HG03571 (cell line): ENCODE measurements at regions not wholly inside any gene's neighbourhood (a gene's known extent, or its start where the extent isn't known, plus 50 kb on each side); places are given as distances from the start of the nearest gene placed in this dataset.
A peak's percentile ranks its signal among the peaks of the same experiment; 100 is the strongest.

Experiments used
- ATAC-seq: cut with Tn5 transposase; IDR thresholded peaks from one replicate; pipeline ENCODE4 v1.9.1; 2021; ENCODE audit not compliant: unreplicated experiment

- ATAC-seq, result no peak
Measured at GRCh38 chr10:84770824-84771223, 442.4 kb downstream of the CCSER2 start.

GRCh38 chr10:84783386-84783785 is 455.0 kb downstream of the CCSER2 start:
- peak; percentile 75 for ATAC-seq

GRCh38 chr10:84783909-84784308 is 455.5 kb downstream of the CCSER2 start:
- no peak for ATAC-seq

DNA sequence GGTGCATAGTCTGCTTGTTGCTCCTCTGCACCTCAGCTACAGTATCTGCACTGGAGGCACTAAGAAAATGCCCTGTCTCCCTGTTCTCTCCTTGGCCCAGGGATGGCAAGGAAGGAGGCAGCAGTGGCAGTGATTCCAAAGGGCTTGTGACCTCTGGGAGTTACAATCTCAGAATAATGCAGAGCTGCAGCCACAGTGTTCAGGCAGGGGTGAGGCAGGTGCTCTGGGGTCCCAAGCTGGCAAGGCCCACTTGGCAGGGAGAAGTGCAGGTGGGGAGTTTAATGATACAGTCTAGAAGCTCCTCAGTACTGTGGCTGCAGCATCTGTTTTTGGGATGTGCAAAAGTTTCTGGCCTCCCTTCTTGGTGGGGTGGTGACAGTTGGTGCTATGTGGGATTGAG is 456.4 kb downstream of the CCSER2 start:
- no peak for ATAC-seq

GRCh38 chr10:84789026-84789425 is 460.6 kb downstream of the CCSER2 start:
- no peak for ATAC-seq

- ATAC-seq, result no peak
Measured at GRCh38 chr10:84798312-84798711, 469.9 kb downstream of the CCSER2 start.

- ATAC-seq, result no peak
Measured at GRCh38 chr10:84801156-84801555, 472.8 kb downstream of the CCSER2 start.

DNA sequence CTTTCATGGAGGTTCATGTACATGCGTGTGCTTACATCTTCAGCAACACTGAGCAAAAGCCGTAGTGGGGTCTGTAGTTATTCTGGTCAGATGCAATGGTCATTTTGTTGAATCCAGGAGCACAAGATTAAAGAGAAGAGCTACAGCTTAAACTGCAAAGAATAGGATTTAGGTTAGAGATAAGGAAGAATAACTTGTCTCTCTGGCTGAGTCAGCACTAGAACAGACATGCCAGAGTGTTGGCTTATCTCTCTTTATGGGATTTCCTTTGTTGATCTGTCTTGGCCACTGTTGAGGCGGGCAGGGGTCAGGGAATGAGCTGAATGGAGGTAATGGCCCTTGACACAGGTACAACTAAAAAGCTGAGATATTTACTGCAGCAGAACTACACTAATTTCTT is 473.5 kb downstream of the CCSER2 start:
- no peak for ATAC-seq

DNA sequence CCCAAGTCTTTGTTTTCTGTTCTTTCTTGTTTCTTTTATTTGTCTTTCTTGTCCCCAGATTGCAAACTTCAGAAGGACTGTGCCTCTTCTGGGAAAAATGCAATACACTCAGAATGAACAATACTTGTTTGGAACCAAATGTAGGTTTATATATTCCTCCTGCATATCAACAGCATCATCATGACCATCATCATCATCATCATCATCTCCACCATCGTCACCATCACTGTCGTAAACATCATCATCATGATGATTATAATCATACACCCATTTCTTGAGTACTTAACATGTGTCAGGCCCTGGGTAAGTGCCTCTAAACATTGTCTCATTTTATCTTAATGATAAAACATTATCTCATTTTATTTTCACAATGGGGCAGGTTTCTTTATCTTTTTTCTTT is 476.8 kb downstream of the CCSER2 start:
- no peak for ATAC-seq

- no peak for ATAC-seq
Measured at GRCh38 chr10:84811113-84811512, 482.7 kb downstream of the CCSER2 start.

DNA sequence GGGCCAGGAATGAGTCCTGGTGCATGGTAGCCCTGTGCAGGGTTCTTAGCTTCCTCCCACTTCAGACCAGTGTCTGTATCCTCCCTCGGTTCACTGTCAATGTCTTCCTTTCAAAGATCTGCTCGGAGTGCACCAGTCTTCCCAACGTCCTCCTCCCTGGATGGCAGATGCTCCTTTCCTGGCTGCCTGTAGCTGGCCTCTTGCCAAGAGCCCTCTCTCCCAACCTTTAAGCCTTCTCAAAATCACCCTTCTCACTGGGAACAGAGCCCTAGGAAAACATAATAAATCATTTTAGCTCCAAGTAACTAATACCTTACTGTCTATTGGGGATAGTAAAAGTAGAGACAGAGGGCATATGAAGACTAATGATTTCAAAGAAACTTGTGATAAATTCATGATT is 490.6 kb downstream of the CCSER2 start:
- ATAC-seq, result no peak

DNA sequence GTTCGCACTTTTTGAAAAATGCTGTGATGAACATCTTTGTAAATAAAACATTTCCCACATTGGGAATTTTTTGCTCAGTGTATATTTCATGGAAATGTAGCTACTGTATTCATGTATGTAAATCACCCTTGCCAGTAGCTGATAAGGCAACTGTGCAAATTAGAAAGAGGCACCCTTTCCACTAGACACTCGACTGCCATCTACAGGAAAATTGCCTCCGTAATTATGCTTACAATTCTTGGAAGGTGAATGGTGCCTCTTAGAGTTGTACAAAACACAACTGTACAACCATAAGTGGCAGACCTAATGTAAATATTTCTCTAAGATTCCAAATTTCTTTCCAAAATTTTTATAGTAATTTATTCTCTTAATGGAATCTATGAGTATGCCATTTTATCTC is 491.7 kb downstream of the CCSER2 start:
- no peak for ATAC-seq

DNA sequence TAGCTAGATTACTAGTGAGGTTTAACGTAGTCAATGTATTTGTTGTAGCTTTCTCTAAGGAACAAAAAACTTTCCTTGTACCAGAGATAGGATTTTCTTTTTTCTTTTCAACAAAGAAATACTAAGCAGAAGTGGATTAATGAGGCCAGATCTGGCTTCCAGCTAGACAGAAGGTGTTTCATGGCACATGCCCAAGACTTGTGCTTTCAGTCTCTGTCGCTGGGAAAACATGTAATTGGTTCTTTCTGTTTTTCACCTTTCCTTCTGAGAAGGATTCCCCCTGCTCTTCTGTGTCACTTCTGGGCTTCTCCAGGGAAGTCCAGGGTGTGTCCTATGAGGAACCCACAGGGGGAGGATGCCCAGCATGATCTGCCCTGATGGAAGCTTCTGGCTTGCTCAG is 492.2 kb downstream of the CCSER2 start:
- ATAC-seq, result no peak

DNA sequence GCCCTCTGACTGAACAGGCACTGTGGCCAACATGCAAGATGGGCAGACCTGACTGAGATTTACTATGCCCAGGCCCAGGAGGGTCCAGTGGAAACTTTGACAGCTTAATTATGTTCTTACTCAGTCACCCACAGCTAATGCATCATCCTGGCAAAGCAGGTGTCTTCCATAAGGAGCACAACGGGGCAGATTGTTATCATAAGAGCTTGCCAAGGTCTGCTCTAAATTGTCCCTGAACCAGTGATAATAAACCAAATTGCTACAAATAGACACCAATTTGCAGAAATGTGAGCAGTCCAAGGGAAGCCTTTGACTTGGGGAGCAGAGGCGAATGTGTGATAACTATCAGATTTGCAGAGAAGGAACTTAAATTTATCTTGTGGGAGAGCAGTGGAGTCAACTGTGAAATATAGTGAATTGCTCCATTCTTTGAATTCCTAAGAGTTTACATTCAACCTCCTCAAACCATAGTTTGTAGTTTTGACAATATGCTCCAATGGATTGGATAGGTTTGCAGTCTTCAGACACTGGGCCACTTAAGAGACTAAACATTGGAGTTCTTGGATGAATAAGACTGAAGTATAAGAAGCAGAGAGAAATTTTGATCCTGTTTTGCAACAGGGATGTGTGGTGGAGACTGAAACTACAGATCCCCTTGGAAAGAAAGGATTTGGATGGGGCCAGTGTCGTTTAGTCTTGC is 494.7 kb downstream of the CCSER2 start:
- ATAC-seq, result no peak

- no peak for ATAC-seq
Measured at GRCh38 chr10:84824525-84824924, 496.1 kb downstream of the CCSER2 start.

DNA sequence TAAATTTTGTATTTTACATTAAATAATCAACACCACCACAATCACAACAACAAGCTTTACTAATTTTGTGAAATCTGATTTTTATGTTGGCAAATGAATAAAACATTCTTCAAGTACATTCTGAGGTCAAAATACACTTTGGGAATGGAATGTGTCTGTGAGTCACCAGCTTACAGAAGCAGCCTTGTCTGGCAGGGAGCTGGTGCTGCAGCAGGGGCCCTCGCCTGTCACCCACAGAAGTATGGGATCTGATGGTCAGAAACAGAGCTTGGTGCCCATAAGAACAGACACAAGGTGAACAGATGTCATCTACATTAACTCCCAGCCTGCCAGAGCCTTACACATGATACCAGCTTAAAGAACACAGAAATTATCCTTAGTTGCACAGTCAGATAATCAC is 496.9 kb downstream of the CCSER2 start:
- ATAC-seq, result no peak

DNA sequence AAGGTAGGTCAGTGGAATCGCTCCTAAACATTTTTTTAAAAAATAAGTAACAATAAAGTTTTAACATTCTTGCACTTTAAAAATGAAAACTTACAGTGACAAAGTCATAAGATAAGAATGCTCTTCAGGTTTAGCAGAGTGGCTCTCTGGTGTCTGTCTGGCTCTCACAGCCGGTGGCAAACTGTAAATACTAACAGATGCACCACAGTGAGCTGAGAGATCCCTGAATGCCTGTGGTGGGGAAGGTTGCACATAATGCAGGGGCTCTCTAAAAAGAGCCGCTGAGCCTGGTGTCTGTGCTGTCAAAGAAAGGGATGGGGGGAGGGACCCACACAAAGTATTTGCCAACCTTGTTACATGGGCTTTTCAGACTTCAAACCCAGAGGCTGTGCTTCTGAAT is 498.3 kb downstream of the CCSER2 start:
- no peak for ATAC-seq

DNA sequence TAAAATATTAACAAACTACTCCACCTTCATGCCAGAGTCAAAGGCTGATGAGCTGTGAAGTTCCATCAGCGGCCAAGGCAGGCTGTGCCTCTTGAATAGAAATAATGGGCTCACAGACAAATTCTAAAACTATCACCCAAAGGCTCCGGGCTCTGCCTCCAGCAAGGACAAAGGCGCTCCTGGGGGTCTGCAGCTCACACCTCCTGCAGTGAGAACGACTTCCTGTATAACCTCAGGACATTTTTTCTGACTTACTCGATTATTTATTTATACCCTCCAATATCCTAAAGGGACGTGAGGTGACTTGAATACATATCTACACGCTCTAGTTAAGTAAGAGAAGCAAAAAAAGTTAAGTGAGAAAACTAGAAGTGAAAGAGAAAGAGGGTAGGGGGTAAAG is 500.7 kb downstream of the CCSER2 start:
- no peak for ATAC-seq

DNA sequence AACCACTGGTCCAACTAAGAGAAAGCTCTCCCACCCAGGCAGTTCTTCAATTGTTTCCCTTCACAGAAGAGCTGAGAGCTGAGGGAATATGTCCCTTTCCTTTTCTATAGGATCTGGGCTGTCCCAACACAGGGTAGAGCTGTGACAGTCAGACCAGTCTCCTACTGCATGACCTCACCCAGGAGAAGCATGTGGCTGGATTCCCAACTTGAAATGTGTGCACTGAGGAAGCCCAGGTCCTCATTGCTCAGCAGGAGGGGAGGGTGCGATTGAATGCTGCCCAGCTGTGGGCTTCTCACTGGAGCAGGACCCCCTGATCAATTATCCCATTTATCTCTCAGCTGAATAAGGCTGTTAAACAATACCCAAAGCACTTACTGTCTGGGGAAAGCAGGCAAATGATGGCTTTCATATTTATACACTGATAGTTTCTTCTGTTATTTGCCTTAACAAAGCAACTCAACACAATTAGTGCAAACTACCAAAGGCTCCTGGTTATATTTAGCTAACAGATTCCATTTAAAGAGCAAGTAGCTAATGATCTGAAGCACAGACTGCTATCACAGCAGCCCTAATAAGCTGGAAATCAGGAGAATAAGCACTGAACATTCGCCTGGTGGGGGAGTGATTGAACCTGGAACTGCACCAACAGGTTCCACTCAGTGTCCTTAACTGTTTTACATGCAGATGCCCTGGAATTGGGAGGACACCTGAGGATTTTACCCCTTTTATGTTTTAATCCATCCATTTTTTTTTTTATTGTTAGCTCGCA is 508.8 kb downstream of the CCSER2 start:
- no peak for ATAC-seq

- no peak for ATAC-seq
Measured at GRCh38 chr10:84837877-84838276, 509.5 kb downstream of the CCSER2 start.

DNA sequence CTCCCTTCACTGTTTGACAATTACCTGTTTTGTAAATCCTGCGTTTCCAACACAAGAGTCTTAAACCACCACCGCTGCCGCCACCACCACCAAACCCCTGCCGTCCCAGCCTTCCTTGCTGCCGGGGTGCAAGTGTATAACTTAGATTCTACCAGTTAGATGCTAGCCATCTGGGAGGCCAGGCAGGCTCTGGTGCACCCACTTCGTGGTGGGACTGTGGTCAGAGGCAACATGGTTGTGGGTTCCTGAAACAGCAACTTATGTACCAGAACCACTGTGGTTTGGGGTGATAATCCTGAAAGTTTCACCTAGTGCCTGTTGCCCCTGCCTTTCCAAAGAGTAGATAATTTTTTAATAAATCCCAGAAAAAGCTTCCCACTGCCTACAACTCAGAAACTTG is 510.5 kb downstream of the CCSER2 start:
- no peak for ATAC-seq

- no peak for ATAC-seq
Measured at GRCh38 chr10:84842593-84842992, 514.2 kb downstream of the CCSER2 start.

- no peak for ATAC-seq
Measured at GRCh38 chr10:84844461-84844860, 516.1 kb downstream of the CCSER2 start.
